Stimulated activated CD4-positive, alpha-beta T cell treated with anti-CD3 and anti-CD28 coated beads, Interleukin-15, amount 100 ng/mL, for 48 hours (primary cell): ENCODE measurements at regions not wholly inside any gene's neighbourhood (a gene's known extent, or its start where the extent isn't known, plus 50 kb on each side); places are given as distances from the start of the nearest gene placed in this dataset.
"Not testable (repeated sequence)": the region's sequence is repeated elsewhere in the genome, so short reads cannot be mapped to it uniquely, and the experiment has no call there.

Experiments
- DNase-seq, 2 donors: peaks; one replicate each; pipeline ENCODE4 v3.0.0-alpha.2; 2020; ENCODE audit warnings: low read depth in 2 of 2

DNA sequence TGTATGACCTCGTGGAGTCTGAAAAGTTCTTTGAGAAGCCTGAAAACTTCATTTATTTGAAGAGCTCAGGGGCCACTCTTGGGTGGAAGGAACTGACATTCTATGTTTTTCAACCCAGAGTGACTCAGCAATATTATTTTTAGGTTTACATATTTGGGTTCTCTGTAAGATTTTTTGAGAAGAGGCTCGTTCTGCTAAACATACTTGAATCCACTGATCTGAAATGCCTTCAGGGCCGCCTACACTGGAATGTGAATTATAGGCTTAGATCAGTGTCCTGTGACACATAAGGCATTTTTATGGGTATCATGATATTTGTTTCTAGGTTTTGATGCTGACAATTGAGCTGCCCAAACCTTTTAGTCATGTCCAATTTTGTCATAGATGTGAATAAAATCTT, 86.2 kb downstream of the PSAT1 start:
- no peak for DNase-seq

DNA sequence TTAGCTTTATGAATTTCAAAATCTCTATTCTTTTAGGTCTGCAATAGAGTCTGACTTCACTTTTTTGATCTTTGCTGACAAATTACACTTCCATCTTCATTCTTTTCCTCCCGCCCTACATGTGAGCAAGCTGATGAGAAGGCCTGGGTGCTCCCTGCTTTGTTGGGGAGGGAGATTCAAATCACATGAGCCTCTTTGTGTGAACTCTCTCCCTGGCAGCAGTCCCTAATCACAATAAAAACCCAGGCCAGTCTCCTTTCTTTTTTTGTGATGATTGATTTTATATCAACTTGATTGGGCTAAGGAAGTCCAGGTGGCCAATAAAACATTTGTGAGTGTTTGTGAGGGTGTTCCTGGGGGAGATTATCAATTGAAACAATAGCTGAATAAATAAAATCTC, 89.4 kb downstream of the PSAT1 start:
- no peak for DNase-seq

DNA sequence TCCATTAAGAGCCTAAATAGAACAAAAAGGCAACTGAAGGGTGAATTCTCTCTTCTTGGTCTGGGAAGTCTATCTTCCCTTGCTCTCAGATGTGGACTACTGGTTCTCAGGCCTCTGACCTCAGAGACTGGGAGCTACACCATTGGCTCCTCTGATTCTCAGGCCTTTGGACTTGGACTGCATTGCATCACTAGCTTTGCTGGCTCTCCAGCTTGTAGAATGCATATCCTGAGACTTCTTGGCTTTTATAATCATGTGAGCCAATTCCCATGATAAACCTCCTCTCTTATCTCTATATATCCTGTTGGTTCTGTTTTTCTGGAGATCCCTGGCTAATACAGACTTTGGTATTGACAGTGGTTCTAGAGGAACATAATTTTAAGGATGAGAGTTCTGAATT, 89.8 kb downstream of the PSAT1 start:
- DNase-seq, result no peak

DNA sequence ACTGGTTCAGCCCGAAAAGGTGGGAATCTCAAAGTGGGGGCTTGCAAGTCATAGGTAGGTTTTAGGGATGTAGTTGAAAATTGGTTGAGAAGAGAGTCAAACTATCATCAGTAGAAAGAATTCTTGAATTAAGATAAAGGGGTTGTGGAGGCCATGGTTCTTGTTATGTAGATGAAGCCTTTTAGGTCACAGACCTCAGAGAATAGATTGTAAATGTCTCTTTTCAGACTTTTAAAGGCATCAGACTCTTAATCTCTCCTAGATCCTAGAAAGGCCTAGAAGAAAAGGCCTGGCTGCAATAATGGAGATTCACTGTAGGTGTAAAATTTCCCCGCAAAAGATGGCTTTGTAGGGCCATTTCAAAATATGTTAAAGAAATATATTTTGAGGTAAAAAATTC, 96.4 kb downstream of the PSAT1 start:
- no peak for DNase-seq

DNA sequence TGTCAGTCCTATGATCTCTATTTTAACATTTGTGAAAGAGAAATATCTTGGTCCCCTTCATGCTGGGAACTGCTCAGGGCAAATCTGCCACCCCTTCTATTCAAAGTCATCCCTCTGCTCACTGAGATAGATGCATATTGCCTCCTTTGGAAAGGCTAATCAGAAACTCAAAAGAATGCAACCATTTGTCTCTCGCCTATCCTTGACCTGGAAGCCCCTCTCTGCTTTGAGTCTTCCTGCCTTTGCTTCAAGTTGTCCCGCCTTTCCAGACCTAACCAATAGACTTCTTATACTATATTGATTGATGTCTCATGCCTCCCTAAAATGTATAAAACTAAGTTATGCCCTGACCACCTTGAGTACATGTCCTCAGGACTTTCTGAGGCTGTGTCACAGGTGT, 97.0 kb downstream of the PSAT1 start:
- DNase-seq, result no peak

DNA sequence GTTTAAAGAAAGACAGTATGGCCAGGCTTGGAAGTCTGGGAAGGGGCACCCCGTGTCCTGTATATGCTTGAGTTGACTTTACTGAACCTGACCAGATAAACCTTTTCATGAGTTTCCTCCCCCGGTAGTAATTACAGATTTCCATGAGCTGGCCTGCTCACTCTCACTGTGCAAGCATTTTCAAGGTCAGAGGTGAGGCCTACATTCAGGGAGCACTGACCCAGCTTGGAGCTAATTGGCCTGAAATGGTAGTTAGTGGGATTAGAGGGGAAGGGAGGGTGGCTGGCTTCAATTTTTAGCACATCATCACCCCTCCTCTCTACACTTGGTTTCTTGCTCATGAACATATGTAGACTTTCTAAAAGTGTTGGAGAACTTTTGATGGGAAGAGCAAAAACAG, 99.2 kb downstream of the PSAT1 start:
- DNase-seq, result no peak

DNA sequence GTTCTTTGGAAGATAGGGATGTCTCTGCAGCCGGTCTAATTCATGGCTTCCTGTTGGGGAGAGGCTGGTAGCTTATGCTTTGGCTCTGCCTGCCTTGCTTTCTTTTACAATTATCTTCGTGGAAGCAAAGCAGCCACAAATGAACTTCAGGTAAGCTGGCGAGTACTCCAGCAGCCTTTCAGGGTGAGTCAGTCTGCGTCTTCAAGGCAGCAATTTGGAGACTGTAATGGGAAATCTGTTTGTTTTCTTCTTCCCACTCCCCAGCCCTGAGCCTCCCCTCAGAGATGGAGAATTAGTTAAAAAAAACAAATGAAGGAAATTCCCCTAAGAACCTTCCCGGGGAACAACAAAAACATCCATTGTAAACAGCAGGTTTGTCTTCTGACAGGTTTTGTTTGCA, 100.1 kb downstream of the PSAT1 start:
- no peak for DNase-seq

DNA sequence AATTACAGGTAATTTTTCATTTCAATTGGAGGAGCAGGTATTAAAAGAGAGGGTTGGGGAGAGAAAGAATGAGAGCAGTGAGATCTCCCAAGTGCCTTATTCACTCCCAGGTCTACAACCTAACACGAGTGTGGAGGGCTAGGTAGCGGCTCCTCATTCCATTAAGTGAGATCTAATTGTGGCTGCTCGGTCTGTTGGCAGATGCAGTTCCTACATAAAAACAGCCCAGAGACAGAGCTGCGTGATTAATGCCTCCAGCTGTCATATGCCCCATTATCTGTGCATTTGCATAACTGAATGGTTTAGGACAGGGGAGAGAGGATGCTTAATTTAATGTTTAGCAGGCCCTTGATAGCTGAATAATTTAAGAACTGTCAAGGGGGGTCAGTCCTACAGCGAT, 100.5 kb downstream of the PSAT1 start:
- no peak for DNase-seq

DNA sequence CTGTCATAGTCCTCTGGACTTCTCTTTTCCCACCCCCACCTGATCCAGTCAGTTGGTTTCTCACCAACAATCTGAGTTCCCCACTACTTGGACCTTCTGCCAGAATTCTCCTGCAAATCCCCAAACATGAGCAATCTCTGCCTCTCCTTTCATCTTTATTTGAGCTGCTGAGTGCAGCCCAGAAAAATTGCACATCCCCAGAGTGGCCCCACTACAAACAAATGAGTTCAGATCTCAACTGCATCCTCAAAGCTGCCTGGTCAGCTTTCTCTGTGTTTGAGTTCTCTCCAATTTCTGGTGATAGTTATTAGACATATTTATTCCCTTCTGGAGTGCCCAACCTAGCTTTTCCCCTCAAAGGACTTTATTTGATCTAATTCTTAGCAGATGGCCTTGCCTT, 102.2 kb downstream of the PSAT1 start:
- no peak for DNase-seq

DNA sequence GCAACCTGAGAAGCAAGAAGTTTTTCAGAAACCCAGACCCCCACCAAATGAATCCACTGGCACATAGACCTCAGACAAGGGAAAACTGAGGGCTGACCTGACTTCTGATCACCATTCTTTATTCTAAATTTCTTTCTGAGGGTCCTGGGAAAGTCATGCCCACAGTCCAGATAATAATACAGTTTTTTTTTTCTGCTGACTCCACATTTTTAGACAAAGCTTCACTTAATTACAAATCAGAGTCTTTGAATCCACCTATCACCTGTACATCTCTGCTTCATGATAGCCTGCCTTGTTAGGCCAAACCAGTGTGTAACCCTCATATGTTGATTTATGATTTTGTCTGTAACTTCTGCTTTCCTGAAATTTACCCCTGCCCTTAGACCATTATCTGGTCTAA, 103.6 kb downstream of the PSAT1 start:
- DNase-seq, result no peak

DNA sequence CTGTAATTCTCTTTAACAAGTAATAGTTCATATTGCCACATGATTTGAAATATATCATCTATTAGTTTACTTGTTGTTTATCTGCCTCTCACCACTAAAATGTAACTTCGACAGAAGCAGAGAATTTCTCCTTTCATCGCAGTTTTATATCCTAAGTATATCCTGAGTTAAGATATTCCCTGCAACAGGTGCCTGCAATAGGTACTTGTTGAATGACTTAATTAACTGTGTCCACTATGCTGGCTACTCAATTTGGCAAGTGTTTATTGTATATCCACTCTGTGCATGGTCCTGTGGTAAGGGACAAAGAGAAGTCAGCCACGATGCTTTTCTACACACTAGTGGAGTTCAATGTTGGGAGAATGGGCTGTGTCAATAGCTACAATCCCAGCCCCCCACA, 108.5 kb downstream of the PSAT1 start:
- DNase-seq, result no peak

DNA sequence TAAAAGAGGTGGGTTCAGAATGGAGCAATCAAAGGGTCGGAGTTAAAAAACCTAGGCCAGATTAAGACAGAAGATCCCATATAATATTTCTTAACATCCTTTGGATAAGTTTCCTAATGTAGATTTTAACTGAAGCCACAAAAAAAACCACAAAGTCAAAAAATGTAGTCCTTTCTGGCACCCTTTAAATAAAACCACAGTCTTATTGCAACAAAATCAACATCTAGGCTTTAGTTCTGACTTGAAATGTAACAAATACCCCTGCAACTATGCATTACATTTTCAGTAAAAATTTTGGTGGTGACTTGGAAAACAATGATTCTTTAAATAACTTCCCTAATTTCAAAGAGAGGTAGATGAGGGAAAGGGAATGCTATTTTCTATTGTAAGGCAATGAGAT, 109.2 kb downstream of the PSAT1 start:
- no peak for DNase-seq

DNA sequence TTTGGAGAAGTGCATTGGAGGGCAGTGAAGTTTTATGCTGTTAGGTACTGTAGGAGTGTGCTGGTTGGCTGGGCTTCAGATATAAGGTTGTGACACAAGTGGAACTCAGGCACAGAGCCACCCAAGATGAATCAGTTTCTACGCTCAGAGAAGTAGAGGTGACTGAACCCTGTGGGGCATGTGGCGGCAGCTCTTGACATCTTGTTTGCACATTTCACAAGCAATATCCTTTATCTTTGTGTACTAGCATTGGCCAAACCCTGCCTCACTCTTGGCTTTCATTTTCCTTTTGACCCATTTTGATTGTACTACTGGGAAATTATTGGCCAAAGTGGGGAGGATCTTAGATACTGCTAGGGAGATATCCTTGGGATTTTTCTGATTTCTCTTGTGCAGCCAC, 110.0 kb downstream of the PSAT1 start:
- DNase-seq, result no peak

DNA sequence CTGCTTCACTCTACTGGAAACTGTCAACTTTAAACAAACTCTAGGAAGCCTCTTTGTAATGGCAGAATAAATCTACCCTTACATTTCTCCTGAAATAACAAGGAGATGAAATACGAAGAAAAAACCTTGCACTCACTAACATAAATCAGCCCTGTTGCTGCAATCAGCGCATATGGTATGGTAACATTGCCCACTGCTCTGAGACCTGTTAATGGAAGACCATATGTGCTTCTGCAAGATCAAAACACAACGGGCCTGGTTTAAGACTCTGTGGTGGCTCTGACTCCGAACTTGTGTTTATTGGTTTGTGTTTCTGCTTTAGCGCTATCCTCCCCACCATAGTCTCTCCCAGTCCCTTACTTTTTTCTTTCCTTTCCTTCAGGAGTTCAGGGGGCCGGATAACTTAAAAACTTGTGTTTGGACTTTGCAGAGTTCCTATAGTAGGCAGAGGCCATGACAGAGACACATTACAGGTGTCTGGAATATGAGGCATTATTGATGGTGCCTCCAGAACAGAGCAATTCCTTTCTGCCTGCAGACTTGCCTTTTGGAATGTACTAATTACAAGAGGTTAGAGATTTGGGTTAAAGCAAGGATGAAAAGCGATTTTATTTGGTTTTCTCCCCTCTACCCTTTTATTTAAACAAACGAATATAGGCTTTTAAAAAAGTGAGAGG, 110.8 kb downstream of the PSAT1 start:
- no peak for DNase-seq

DNA sequence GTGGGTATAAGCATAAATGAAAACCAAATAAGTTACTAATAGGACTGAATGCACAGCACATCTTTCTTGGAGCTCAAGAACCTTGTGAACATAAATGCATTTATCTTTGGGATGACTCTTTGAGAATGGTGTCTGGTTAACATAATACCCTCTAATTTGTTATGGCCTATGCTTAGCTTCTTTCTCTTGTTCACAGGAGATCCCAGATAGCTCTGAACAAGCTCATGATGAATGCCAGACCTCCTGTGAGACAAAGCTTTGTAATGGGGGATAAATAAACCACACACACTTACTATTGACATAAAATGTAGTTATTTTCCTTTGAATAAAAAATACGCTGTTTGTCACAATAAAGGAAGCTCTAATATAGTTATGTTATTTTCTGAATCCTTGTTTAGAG, 111.5 kb downstream of the PSAT1 start:
- no peak for DNase-seq

DNA sequence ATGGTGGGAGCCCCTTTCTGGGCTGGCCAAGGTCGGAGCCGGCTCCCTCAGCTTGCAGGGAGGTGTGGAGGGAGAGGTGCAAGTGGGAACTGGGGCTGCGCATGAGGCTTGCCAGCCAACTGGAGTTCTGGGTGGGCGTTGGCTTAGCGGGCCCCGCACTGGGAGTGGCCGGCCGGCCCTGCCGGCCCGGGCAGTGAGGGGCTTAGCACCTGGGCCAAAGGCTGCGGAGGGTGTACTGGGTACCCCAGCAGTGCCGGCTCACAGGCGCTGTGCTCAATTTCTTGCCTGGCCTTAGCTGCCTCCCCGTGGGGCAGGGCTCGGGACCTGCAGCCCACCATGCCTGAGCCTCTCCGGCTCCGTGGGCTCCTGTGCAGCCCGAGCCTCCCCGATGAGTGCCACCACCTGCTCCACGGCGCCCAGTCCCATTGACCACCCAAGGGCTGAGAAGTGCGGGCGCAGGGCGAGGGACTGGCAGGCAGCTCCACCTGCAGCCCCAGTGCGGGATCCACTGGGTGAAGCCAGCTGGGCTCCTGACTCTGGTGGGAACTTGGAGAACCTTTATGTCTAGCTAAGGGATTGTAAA, 113.1 kb downstream of the PSAT1 start:
- DNase-seq, result not testable (repeated sequence)

DNA sequence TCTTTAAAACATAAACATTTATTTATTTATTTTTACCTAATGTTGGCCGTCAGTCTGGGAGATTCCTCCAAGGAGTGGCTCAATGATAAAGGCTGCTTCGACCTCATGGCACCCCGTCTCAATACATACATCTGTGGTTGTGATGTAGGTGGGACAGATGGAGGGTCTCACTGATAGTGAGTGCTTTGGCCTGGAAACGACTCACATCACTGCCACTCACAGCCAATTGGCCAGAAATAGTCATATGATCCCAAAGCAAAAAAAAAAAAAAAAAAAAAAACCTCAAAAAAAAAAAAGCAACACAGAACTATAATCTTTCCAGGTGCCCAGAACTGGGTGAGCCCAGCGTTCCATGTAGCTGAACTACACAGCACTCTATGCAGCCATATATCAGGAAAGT, 125.4 kb downstream of the PSAT1 start:
- DNase-seq, result no peak

DNA sequence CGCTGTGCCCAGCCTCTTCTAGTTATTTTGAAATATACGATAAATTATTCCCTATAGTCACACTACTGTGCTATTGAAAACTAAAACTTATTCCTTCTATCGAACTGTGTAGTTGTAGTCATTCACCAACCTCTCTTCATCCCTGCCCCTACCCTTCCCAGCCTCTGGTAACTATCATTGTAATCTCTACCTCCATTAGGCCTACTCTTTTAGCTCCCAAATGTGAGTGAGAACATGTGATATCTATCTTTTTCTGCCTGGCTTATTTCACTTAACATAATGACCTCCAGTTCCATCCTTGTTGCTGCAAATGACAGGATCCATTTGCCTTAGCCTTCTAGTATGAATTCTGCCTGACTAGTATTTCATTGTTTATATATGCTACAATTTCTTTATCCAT, 127.4 kb downstream of the PSAT1 start:
- DNase-seq, result no peak

DNA sequence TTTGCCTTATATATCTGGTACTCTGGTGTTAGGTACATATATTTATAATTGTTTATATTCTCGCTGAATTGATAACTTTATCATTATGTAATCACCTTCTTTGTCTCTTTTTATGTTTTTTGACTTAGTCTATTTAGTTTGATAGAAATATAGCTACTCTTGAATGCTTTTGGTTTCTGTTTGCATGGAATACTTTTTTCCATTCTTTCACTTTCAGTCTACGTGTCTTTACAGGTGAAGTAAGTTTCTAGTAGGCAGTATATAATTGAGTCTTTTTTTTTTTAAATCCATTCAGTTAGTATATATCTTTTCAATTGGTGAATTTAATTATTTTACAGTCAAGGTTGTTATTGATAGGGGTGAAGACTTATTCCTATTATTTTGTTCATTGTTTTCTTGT, 131.7 kb downstream of the PSAT1 start:
- DNase-seq, result no peak

DNA sequence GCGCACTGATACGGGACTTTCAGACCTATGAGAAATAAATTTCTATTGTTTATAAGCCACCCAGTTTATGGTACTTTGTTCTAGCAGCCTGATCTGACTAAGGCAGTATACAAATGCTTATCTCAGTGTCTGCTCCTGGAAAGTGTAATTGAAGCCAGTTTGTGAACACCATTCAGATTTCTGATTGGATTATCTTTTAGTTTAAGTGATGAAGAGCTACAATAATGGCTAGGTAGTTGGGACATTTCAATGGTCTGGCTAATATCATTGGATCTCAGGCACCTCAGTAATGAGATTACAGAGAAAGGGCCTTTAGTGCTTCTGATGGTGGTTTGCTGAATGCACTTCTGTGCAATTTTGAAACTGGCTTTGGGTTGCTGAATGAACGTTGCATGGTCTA, 133.5 kb downstream of the PSAT1 start:
- DNase-seq, result no peak

DNA sequence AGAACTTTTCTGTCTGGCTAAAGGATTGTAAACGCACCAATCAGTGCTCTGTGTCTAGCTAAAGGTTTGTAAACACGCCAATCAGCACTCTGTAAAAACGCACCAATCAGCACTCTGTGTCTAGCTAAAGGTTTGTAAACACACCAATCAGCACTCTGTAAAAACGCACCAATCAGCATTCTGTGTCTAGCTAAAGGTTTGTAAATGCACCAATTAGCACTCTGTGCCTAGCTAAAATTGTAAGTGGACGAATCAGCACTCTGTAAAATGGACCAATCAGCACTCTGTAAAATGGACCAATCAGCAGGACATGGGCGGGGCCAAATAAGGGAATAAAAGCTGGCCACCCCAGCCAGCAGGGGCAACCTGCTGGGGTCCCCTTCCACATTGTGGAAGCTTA, 134.1 kb downstream of the PSAT1 start:
- DNase-seq, result not testable (repeated sequence)

DNA sequence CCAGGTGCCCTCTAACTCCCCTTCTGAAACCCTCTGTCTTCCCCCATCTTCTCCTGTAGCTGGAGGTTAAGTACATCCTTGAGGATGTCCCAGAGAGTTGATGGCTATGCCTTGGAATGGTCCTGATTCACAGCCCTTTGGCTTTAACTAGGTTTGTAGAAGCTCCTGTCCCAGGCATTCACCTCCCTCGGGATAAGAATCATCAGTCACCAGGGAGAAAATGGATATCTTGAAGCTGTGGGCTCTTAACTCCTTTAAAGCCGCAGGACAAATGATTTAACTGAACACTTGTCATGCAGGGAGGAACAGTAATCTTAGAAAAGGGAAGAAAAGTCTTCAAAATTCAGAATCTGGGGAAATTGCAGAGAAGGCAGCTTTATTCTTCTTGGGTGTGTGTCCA, 139.9 kb downstream of the PSAT1 start:
- DNase-seq, result no peak

DNA sequence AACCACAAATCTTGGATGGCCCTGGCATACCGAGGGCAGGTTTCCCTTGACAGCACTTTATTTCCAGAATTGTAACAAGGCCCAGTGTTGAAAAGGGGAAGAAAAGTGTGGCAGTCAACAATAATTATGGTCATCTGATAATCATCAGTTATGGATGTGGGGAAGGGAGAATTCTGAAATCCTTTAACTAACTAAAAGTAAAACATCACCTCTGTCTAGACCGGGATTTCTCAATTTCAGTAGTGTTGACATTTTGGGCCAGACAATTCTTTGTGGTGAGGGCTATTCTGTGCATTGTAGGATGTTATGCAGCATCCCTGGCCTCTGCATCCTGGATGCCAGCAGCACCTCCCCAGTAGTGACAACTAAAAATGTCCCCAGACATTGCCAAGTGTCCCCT, 140.4 kb downstream of the PSAT1 start:
- DNase-seq, result no peak

DNA sequence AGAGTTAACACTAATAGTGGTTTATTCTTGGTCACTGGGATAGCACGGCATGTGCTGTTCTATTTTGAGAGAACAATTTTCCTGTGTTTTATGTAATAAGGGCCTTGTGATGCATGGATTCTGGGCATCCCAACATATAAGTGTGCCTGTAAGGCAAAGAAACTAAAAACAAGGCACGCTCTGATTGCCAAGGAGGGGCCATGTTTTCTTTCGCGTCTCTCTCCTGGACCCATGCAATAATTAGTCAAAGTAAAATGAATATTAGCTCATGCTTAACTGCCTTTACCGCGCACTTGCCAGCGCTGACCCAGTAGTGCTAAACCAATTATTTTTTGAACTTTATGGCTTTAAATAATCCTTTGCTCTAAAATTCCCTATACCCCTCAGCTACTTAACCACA, 140.9 kb downstream of the PSAT1 start:
- no peak for DNase-seq
